ENCODE measurements at regions not wholly inside any gene's neighbourhood (a gene's known extent, or its start where the extent isn't known, plus 50 kb on each side); places are given as distances from the start of the nearest gene placed in this dataset.

DNA sequence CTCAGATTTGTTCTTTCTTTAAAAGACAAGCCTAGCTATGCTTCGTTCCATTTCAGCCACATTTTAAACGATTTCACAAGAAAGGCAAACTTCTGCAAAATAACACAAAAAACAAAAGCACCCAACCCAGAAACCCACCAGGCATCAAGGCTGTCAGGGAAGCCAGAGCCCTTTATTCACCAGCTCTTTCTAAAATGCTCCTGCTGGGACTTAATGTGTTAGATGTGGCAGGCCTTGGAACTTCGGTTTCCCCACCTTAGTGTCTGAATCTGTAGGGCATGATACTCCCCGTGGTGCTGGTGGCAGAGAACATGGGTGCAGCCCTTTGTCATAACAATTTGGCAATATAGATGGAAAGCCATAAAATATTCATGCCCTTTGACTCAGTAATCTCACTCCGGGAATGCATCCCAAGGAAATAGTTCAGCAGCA lies 56.8 kb upstream of the LCTL start:
- Histone ChIP-seq H3K9me2 (ENCODE audit: insufficient read depth) (no peaks in the 10 kb centered on the region), H4K20me1 (ENCODE audit: insufficient read depth) (no peaks in the 10 kb centered on the region), H3K36me3 (ENCODE audit: control insufficient read depth in 1 of 2, insufficient read depth in 2 of 2, low read length in 2 of 2) (no peaks in the 10 kb centered on the region), H3K4me2 (ENCODE audit: low read length) (no peak overlapping the region), H3K4me3 (replicated peaks in 1 of 2; ENCODE audit: low read depth in 1 of 2, low read length in 2 of 2) (no peak overlapping the region), H3K4me1 (ENCODE audit: control insufficient read depth in 1 of 2, insufficient read depth in 2 of 2, low read length in 2 of 2) (peaks cover 3 to 19% of the 10 kb centered on the region in 2 experiments; a peak in 3 of 4 replicates), H3K9ac (ENCODE audit: low read length) (no peak overlapping the region), H3K27me3 (ENCODE audit: insufficient read depth, low read length) (no peaks in the 10 kb centered on the region), H3K9me3 (ENCODE audit: control insufficient read depth in 1 of 2, insufficient read depth in 1 of 2, low read depth in 1 of 2, low read length in 2 of 2) (no peaks in the 10 kb centered on the region), H3K27ac (ENCODE audit: low read depth, low read length) (no peak overlapping the region), H2AFZ (ENCODE audit: low read depth, low read length, poor library complexity, severe bottlenecking) (no peak overlapping the region), H3K79me2 (ENCODE audit: insufficient read depth, low read length) (no peaks in the 10 kb centered on the region)
- ATAC-seq (no peak), DNase-seq (ENCODE audit: low read depth, low spot score) (no peak)
- BruUV-seq (replicated peaks) = no TSS peak
- ChIA-PET CTCF (interaction anchor here (1.2 to 1.3 kb wide), 2 partner anchors 8 to 229 kb away, joined by 3 read pairs; no protein-coding TSS in a partner anchor), RAD21 (ENCODE audit: low non-redundant PET in 1 of 2, low total read pairs in 2 of 2, uncharacterized antibody in 2 of 2, unreplicated experiment in 2 of 2) (no interaction called here), POLR2A (no interaction called here)
- TF ChIP-seq ZNF274 (IDR thresholded peaks at IDR 0.05; ENCODE audit: low read depth, low read length) (no peak), EZH2phosphoT487 (IDR thresholded peaks at IDR 0.05; ENCODE audit: borderline replicate concordance) (no peak), SP1 (IDR thresholded peaks at IDR 0.05; ENCODE audit: low read depth) (no peak), FOSL1 (IDR thresholded peaks at IDR 0.05; ENCODE audit: low read depth) (no peak), EGR1 (IDR thresholded peaks at IDR 0.05; ENCODE audit: low read depth) (no peak), YY1 (IDR thresholded peaks at IDR 0.05; ENCODE audit: extremely low read depth, insufficient replicate concordance, low read depth, low read length) (no peak)
- TF ChIP-seq, protein P1, sequence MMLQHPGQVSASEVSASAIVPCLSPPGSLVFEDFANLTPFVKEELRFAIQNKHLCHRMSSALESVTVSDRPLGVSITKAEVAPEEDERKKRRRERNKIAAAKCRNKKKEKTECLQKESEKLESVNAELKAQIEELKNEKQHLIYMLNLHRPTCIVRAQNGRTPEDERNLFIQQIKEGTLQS (IDR thresholded peaks at IDR 0.05) = no peak
- intact Hi-C loops (cut with micrococcal nuclease) = no loop called here

GRCh38 chr15:66623801-66624453 lies 58.1 kb upstream of the LCTL start:
- Histone ChIP-seq H4K20me1 (ENCODE audit: insufficient read depth) (no peaks in the 10 kb centered on the region), H3K9me3 (ENCODE audit: control insufficient read depth in 1 of 2, insufficient read depth in 1 of 2, low read depth in 1 of 2, low read length in 2 of 2) (no peaks in the 10 kb centered on the region), H3K27ac (ENCODE audit: low read depth, low read length) (no peak overlapping the region), H3K27me3 (ENCODE audit: insufficient read depth, low read length) (no peaks in the 10 kb centered on the region), H3K36me3 (ENCODE audit: control insufficient read depth in 1 of 2, insufficient read depth in 2 of 2, low read length in 2 of 2) (no peaks in the 10 kb centered on the region), H3K4me2 (ENCODE audit: low read length) (no peak overlapping the region), H3K4me1 (ENCODE audit: control insufficient read depth in 1 of 2, insufficient read depth in 2 of 2, low read length in 2 of 2) (peaks cover 0 to 9% of the 10 kb centered on the region in 2 experiments; a peak in 2 of 4 replicates), H3K9me2 (ENCODE audit: insufficient read depth) (no peaks in the 10 kb centered on the region), H3K79me2 (ENCODE audit: insufficient read depth, low read length) (no peaks in the 10 kb centered on the region), H3K4me3 (replicated peaks in 1 of 2; ENCODE audit: low read depth in 1 of 2, low read length in 2 of 2) (no peak overlapping the region), H3K9ac (ENCODE audit: low read length) (no peak overlapping the region), H2AFZ (ENCODE audit: low read depth, low read length, poor library complexity, severe bottlenecking) (no peak overlapping the region)
- ChIA-PET RAD21 (ENCODE audit: low non-redundant PET in 1 of 2, low total read pairs in 2 of 2, uncharacterized antibody in 2 of 2, unreplicated experiment in 2 of 2) (interaction anchor here in 1 of 2 experiments (0.6 kb wide), 1 partner anchor 81 kb away, joined by 3 read pairs; no protein-coding TSS in a partner anchor), CTCF (interaction anchor here (1.2 kb wide), 1 partner anchor 9 kb away, joined by 3 read pairs; no protein-coding TSS in a partner anchor), POLR2A (no interaction called here)
- no peak for DNase-seq (ENCODE audit: low read depth, low spot score)
- intact Hi-C loops (cut with micrococcal nuclease) = no loop called here
- no peak for ATAC-seq
- no TSS peak for BruUV-seq (replicated peaks)
- TF ChIP-seq ZBTB33 (IDR thresholded peaks at IDR 0.05; ENCODE audit: extremely low read depth, insufficient replicate concordance, low read length) (no peak), ZFX (IDR thresholded peaks at IDR 0.05) (no peak), FOSL1 (IDR thresholded peaks at IDR 0.05; ENCODE audit: low read depth) (no peak), JUND (IDR thresholded peaks at IDR 0.05) (no peak), POLR2A (IDR thresholded peaks at IDR 0.05; ENCODE audit: borderline replicate concordance, extremely low read depth, insufficient read depth, insufficient read length) (no peak), CEBPB (IDR thresholded peaks at IDR 0.05; ENCODE audit: low read depth) (no peak), EGR1 (IDR thresholded peaks at IDR 0.05; ENCODE audit: low read depth) (no peak), RAD21 (IDR thresholded peaks at IDR 0.05; ENCODE audit: low read depth) (no peak), SIN3A (IDR thresholded peaks at IDR 0.05; ENCODE audit: low read depth) (no peak), MAX (IDR thresholded peaks at IDR 0.05) (no peak), EZH2 (IDR thresholded peaks at IDR 0.05) (no peak)
- TF ChIP-seq, protein P1 (IDR thresholded peaks at IDR 0.05) = no peak
